NCI-H2171 treated with DMSO at 0.1 percent for 48 hours (cell line): ENCODE measurements at regions not wholly inside any gene's neighbourhood (a gene's known extent, or its start where the extent isn't known, plus 50 kb on each side); places are given as distances from the start of the nearest gene placed in this dataset.
A peak's percentile ranks its signal among the peaks of the same experiment; 100 is the strongest.
"Not testable (repeated sequence)": the region's sequence is repeated elsewhere in the genome, so short reads cannot be mapped to it uniquely, and the experiment has no call there.

Experiments
- DNase-seq: peaks from one replicate; lab custom pipeline; 2025; lab: John Stamatoyannopoulos, UW

DNA sequence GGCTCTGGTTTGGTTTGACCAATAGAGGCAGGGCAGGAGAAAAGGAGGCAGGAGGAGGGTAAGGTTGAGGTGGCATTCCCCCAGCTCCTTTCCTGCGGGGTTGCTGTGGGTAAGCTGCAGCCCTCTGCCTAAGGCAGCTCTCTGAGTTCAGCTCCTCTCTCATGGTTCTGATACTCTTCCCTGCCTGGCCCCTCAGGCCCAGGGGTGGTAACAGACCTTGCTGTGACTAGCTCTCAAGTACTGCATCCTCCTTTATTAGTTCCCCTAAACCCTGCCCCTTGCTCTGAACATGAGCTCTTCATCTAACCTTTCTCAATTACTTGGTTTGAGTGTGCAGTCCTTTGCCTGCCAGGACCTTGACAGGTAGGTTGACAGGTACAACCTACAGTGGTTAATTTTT lies 205.5 kb downstream of the SLC4A3 start:
- DNase-seq, result no peak

DNA sequence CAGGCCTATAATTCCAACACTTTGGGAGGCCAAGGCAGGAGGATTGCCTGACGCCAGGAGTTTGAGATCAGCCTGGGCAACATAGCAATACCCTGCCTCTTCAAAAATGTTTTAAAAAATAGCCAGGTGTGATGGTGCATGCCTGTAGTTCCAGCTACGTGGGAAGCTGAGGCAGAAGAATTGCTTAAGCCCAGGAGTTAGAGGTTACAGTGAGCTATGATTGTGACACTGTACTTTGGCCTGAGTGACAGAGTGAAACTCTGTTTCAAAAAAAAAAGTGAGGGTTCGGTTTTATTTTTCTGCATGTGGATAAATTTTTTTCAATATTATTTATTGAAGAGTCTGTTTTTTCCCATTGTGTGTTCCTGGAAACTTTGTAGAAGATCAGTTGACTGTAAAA lies 208.1 kb downstream of the SLC4A3 start:
- DNase-seq, result no peak

DNA sequence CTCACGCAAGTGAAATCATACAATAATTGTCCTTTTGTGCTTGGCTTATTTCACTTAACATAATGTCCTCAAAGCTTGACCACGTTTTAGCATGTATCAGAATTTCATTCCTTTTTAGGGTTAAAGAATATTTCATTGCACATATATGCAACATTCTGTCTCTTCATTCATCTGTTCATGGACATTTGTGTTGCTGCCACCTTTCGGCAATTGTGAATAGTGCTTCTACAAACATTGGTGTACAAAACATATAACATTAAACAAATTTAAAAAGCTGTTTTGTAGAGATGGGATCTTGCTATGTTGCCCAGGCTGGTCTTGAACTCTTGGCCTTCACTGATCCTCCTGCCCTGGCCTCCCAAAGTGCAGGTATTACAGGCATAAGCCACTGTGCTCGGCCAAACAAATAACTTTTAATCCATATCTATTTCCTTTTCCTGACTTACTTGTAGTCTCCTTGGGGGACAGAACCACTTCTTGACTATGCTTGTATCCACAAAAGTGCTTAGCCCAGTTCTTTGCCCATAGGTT lies 209.3 kb downstream of the SLC4A3 start:
- DNase-seq, result peak; percentile 33

DNA sequence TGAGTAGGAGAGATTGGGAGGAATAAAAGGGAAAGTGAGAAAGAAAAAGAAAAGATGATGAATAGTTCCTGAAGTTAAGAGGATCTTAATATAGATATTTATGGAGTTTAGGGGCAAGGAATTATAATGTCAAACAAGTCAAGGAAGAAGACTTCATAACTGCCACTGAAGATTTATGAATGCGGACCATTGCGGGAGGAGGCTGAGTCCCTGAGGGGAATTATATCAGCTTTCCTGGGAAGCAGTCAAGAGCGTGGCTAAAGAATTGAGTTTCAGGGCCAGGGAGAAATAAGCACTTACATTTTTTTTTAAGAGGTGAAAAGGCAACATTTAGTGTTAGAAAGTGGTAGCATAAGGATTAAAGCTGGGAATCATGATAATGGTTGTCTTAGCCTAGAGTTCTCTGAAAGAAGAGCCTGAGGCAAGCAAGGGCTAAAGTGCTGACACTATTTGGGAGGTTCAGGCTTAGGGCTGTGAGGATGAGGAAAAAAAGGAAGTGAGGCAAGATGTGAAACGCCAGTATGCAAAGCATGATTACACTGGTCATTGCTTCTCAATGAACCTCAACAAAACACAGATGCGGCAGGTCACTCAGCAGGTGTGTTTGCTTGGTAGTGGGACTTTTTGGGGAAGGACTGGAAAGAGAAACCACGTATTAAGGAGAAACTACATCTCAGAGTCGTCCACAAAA lies 217.1 kb downstream of the SLC4A3 start:
- no peak for DNase-seq

GRCh38 chr2:219848882-219849281 lies 221.5 kb downstream of the SLC4A3 start:
- no peak for DNase-seq

DNA sequence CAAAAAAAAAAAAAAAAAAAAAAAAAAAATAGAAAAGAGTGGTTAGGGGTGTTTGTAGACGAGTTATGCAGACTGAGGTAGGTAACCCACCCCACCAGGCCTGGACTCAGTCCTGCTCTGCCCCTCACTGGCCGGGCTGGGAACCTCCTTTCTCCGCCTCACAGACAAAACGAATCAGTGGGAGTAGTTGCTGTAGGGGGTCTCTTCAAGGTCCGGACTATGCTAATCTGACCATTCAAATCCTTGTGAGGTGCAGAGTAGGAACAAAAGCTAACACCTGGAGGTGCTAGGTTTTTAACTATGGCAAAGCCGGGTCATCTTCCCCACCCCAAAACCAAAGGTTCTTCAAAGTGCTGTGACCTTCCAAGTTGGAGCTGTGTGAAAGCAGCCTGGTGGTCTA lies 223.7 kb downstream of the SLC4A3 start:
- DNase-seq, result no peak

DNA sequence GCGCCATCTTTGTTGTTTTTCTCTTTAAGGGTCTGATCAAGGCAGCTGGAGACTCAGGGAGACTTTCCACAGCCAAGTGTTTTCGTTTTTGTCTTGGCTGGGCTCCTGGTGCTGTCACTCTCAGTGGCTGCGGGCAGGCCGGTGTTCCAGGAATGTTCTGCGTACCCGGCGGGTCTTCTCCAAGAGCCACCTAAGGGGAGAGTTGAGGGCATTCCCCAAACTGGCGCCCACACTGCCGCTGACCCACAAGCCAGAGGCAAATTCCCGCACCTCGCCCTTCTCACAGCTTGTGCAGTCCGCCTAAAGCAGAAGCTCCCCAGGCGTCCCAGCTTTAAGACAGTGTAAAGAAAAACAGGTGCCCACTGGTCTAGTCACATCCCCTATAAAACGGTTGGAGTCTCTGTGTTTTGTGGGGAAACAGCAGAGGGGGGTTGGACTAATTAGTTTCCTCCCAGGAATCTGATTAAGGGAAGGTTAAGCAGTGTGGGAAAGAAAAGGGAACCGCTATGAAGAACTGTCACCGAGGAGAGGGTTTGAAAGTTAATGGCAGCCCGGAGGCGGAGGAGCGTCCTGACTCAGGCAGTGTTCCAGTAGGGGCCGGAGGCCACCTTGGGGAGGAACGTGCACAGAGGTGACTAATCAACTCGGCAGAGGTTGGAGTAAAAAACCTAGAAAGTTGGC lies 224.5 kb downstream of the SLC4A3 start:
- no peak for DNase-seq

DNA sequence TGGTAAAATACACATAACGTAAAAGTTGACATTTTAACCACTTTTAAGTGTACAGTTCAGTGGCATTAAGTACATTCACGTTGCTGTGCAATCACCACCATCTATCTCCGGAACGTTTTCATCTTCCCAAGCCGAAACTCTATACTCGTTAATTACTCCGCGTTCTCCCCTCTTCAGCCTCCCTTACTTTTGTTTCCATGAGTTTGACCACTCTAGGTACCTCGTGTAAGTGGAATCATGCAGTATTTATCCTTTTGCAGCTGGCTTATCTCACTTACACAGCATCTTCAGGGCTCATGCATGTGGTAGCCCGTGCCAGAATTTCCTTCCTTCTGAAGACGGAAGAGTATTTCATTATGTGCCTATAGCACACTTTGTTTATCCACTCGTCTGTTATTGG lies 225.2 kb downstream of the SLC4A3 start:
- no peak for DNase-seq

DNA sequence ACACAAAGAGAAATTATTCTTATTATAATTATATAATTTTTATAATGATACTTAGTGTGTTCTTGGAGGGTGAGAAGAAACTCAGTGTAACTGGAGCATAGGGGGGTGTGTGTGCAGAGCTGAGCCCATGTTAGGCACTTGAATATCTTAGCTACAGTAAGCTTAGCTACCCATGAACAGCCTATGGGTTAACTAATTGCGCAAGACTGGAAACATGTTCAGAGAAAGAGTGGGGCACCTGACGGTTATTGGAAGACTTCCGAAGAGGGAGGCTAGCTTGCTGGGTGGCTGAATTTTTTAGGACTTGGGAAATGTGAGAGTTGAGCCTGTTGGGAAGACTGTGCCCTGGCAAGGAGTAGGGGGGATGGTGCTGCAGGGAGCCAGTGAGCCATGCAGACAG lies 229.2 kb downstream of the SLC4A3 start:
- no peak for DNase-seq

- DNase-seq, result peak; percentile 79
Measured at GRCh38 chr2:219857751-219858150, 230.3 kb downstream of the SLC4A3 start.

DNA sequence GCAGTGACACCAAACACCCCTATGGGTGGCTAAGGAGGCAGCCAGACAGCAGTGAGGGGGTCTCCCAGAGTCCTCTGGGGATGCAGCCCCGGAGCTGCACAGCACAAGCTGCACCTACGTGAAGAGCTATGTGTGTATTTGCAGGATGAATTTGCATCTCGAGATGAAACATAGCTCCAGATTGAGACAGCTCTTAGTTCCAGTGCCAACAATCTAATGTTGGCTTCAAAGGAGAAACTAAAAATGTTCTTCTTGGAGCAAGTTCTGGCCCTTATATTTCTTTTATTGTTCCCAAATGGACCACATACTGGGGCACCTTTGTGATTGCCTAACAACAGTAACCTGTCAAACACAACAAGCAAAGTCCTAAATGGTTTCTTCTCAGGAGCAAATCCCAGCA lies 233.9 kb downstream of the SLC4A3 start:
- no peak for DNase-seq

- DNase-seq, result no peak
Measured at GRCh38 chr2:219864154-219864553, 236.7 kb downstream of the SLC4A3 start.

- DNase-seq, result no peak
Measured at GRCh38 chr2:219868635-219869034, 241.2 kb downstream of the SLC4A3 start.

DNA sequence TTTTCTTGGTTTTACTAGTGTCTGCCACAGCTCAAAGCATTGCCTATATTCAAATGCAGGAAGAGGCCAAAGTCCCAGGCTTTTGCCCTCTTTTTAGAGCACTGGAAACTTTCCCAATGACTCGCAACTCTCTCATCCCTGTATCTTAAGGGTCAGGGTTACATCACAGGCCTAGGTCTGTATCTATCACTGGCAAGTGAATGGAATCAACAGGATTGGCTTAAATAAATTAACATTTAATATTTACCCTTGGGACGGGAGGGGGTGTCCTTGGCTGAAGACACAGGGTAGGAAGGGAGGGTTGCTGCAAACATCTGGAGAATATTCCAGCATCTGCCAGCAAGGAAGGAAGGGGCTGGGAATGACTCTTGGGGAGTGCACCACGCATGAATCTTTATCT lies 242.6 kb downstream of the SLC4A3 start:
- no peak for DNase-seq

- no peak for DNase-seq
Measured at GRCh38 chr2:219871351-219871750, 243.9 kb downstream of the SLC4A3 start.

DNA sequence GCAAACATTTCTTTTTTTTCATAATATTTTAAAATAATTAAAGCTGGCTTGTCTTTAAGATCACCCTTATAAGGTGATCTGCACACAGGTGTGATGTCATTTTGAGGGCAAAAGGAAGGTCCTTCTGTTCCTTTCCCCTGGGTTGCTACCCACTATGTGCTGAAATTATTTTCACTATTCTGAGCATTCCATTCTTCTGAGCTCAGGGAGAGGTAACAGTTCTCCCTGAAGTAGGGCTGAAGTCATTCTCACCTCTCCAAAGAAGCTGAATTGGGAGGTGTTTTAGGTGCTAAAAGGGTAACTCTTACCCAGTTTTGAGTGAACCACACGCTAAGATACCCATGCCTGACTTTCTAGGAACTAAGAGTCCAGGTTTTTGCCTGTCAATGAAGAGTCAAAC lies 247.6 kb downstream of the SLC4A3 start:
- DNase-seq, result no peak

DNA sequence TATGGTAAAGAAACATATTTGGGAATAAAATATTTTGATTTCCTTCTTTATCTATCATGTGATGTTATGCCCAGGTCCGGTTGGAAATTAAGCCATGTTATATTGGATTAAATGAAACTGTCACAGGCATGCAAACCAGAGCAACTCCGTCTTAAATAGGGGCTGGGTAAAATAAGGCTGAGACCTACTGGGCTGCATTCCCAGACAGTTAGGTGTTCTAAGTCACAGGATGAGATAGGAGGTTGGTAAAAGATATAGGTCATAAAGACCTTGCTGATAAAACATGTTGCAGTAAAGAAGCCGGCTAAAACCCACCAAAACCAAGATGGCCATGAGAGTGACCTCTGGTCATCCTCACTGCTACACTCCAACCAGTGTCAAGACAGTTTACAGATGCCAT lies 248.6 kb downstream of the SLC4A3 start:
- DNase-seq, result not testable (repeated sequence)

GRCh38 chr2:219876931-219877330 lies 249.5 kb downstream of the SLC4A3 start:
- DNase-seq, result no peak

DNA sequence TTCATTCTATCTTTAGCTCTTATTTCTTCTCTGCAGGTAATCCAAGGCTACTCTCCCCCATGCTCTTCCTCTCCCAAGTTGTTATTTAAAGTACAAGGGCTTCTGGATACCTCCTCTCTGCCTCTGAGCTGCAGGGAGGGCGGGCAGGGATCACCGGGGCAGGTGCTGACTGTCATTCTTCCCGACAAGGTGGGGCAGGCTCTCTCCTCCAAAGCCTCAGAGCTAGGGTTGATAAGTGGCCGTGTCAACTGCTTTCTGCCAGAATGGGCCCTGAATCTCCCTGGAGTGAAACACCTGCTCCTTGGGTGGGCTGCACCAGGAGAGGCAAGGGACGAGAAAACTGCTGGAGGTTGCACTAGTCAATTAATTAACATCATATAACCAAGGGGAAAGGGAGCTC lies 250.3 kb downstream of the SLC4A3 start:
- no peak for DNase-seq

- DNase-seq, result no peak
Measured at GRCh38 chr2:219878516-219878915, 251.1 kb downstream of the SLC4A3 start.

- no peak for DNase-seq
Measured at GRCh38 chr2:219881851-219882250, 254.4 kb downstream of the SLC4A3 start.

DNA sequence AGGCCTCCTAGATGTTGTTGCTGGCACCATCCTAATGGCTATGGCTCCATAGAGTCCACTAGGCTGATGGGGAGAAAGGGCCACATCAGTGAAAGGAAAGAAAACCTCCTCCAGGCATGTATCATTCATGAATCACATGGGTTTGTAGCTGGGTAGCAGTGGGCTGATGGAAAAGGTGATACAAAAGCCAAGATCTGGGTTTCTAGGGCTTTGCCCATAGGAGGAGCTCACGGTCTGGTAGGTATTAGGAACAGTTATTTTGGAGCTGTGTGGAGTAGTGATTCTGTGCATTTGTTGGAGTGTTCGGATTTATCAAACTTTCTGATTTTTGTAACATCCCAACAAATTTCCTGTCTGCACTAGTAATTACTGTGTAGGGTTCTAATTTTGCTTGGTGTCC lies 259.2 kb downstream of the SLC4A3 start:
- DNase-seq, result peak; percentile 10

DNA sequence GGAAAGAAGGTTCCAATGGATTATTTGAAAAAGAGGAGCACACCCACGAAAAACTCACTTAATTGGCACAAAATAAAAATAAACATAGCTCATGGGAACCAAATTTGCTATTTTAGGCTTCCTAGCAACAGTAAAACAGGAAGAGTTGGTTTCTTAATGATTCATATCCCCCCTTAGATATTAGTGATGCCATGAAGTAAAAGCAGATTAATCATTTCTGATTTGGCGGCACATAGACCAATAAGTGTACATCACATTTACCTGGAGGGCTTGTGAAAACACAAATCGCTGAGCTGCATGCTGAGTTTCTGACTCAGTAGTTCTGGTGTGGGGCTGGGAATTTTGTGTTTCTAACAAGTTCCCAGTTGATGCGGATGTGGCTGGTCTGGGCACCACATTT lies 260.4 kb downstream of the SLC4A3 start:
- no peak for DNase-seq

GRCh38 chr2:219893541-219893940 lies 266.1 kb downstream of the SLC4A3 start:
- no peak for DNase-seq
